Hippocampal formation (tissue), 2 donors: ENCODE measurements at regions not wholly inside any gene's neighbourhood (a gene's known extent, or its start where the extent isn't known, plus 50 kb on each side); places are given as distances from the start of the nearest gene placed in this dataset.
"Not testable (repeated sequence)": the region's sequence is repeated elsewhere in the genome, so short reads cannot be mapped to it uniquely, and the experiment has no call there.

ENCODE experiments used
- DNase-seq, 2 donors: peaks; one replicate each; lab custom pipeline; 2025; lab: John Stamatoyannopoulos, UW

DNA sequence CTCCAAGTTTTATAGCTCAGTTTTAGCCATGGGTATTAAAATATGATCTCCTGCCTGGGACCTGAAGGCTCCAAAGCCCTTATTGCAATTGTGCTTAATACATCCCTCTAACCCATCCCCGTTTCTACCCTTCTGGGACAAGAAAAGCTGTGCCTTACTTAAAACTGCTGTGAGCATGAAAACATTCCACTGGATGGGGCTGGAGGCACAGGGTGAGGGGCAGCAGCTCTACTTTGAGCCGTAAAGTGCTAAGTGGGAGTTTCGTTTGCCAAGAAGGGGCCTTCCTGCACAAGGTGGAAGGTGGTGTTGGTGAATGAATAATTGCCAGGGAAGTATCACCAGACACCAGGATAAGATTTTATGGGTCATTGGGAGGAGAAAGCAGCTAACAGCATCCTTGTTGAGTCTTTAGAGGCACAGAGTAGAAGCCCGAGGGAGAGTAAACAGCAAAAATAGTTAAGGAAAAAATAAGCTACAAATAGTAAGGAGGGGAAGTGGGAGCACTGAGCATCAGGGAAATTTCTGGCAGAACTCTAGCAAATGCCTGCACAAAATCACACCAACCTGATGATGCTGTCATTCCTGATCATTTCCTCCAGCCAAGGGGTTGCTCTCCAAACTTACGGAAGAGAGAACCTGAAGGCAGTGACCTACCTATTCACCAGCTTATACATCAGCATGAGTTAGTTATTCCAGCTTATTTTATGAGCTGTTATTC is 218.4 kb downstream of the MREG start:
- DNase-seq: no peak

DNA sequence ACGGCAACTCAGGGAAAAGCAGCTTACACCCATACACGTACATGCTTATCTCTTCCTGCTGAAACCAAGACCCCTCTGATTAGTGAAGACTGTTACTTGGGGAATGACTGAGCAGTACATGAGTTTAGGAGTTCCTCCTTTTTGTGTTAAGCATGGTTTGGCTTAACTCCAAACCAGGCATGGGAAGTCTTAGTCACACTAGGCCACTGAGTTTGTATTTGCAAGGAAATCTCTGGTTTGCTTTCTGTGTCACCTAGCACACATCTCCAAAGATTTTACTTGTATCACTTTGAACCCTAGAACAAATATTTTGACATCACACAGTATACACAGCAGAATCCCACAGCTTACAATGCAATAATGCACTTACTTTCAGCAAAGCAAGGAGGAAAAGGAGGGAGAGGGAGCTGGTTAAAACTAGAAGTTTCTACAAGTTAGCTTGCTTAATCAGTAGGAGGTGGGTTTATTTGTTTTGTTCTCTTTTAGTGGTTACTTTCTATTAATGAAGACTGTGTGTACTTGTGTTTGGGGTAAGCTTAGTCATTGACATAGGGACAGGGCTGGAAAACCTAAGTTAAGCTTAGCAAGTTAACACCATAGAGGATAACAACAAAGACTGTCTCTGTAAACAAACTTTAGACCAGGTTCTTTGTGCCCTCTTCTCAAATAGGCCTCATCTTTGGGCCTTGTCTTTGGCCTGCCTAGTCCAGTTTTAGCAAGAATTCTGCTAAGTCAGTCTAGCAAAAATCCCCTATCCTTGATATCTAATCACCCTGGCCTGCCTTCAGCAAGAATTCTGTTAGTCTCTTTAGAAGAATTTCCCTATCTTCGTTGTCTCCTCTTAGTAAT is 219.4 kb downstream of the MREG start:
- no peak for DNase-seq

DNA sequence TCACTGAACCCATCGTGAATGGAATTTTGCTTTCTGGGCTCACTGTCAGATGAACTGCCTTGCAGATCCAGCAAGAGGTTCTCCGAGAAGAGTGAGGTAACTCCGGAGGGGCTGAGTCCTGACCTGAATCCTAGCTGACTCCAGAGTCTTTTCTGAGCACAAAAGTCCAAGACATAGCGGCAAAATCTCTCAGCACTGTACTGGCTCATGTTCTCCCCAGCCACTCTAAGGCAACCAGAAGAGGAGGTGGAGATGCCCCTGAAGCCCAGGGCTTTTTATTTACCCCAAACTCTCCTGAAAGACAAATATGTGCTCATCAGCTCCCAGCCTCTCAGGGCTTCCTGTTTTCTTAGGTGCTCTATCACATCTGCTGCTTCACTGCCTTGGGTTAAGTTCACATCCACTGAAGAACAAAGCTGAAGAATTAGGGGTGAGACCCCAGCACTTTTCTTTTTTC is 221.8 kb downstream of the MREG start:
- DNase-seq: no peak

DNA sequence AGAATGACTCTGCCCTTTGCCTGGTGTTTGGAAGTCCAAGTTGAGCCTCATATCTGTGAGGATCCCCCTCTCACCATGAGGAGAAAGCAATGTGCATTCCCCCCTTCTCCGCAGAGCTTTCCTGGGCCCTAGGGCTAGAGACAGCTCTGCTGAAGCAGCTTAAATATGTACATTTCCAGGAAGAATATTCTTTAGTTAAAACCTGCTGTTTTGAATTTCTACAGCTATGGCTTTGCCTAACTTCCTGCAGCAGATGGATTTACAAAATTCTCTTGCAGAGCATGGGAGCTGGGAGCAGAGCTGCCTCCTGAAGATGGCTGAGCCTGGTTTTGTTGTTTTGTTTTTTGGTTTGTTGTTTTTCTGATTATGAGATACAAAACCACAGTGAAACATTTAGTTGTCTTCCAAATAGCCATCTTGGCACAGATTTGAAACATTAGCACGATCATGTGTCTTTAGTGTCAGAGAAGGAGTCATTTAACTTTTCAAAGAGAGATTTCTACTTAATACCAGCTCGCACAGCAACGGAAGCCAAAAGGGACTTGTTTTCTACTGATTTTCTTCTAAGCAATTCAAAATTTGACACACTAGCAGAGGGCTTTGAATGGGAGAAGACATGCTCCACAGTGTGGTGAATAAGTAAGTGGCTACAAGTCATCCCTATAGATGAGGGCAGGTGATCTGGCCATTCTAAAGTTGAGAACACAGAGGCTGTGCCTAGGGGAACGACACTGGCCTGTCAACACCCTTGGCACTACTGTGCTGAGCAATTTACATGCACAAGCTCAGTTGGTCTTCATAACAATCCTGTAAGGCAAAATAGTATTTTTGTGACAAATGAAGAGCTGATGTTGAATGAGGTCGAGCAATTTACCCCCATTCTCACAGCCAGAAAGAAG is 222.6 kb downstream of the MREG start:
- DNase-seq: no peak

DNA sequence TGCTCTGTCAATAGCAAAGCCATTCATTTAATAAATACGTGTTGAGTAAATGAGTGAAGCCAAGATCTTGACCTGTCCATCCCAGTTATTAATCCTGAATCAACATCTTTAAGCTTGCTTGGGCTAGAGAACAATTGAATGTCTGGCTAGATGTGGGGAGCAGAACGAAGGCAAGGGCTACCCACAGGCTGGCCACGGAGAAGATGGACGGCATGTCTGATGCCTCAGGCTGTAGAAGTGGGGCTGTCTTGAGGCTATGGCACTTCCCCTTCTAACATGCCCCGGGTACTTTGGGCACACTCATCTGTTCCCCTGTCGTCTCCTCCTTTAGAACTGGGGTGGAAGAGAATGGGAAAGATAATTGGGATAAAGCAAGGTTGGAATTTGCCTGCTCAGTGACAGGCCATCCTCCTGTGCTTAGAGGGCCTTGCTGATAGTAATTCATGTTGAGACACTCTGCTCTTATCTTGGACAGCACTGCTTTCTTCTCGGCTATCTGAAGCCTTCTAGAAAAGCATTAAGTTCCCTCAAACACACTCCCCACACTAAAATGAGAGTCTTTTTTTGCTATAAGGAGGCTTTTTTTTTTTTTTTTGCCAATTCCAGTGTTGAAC is 225.7 kb downstream of the MREG start:
- no peak for DNase-seq

DNA sequence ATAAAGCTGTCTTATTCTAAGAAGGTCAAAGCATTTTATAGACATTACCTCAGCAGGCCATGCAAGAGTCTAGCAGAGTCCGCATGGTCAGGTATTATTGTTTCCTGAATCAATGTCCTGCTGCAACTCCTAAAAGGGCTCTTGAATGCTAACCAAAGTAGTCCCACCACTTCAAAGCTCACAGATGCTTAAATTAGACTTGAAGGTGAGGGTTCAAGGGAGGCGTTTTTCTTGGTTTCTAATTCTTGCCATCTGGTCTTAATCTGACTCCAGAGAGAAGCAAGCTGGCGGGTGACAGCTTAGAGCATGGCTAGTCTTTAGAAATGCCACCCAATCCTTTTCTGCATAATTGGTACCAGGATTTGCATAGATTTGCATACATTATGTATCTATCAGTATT is 226.3 kb downstream of the MREG start:
- DNase-seq: no peak

DNA sequence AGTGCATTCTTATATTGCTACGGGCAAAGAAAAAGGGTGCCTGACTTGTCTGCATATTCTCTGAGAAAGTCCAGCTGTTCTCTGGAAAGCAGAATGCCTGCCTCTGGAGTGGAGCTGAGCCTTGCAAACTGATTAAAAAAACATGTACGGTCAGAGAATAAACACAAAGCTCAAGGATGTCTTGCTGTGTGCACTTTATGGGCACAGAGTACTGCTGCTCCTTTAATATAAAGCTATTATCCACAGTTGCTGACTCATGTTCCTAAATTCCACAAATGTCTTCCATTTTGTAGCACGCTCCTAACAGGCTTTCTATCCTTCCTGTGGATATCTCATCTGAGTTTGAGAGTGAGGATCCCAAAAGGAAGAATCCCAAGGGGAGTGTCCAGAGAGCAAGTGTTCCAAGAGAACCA is 229.0 kb downstream of the MREG start:
- DNase-seq: no peak

DNA sequence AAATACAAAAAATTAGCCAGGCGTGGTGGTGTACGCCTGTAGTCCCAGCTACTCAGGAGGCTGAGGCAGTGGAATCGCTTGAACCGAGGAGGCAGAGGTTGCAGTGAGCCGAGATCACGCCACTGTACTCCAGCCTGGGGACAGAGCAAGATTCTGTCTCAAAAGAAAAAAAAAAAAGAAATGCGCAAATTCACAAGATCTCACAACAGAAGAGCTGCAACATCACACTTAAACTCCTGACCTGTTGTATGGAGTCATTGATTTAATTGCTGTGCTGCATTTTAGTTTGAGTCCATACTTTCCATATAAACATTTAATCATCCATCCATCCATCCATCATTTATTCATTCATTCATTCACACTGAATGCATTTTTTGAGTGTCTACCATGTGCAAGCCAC is 229.7 kb downstream of the MREG start:
- not testable (repeated sequence) for DNase-seq

DNA sequence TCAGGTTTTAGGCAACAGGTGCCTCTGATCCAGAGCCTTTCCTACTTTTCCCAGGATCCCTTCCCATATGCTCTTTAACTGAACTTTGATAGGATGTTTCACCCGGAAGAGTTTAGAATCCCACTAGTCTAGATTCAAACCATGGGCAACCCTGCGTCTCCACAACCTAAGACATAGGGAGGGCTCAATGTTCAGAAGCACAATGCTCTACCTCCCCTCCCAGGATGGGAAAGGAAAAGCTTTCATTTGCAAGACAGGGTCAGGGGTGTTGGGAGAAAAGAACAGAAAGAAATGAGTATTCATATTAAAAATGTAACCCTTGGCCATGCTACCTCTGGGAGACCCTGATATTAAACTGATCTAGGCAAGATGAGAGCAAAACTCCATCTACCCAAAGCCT is 230.4 kb downstream of the MREG start:
- DNase-seq: no peak

DNA sequence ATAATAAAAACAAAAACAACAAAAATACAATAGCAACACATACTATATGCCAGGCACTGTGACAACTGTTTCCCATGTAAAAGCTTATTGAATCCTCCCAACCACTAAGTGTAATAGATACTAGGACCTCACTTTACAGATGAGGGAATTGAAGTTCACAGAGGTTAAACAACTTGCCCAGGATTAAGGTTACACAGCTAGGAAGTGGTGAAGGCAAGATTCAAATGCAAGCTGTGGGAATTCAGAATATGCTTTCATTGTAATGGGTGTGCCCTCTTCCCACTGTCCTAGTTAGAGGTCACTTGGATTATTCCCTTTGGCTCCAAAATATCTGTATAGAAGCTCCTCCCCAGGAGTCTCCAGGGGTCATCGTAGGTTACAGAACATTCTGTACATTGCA is 231.1 kb downstream of the MREG start:
- no peak for DNase-seq

DNA sequence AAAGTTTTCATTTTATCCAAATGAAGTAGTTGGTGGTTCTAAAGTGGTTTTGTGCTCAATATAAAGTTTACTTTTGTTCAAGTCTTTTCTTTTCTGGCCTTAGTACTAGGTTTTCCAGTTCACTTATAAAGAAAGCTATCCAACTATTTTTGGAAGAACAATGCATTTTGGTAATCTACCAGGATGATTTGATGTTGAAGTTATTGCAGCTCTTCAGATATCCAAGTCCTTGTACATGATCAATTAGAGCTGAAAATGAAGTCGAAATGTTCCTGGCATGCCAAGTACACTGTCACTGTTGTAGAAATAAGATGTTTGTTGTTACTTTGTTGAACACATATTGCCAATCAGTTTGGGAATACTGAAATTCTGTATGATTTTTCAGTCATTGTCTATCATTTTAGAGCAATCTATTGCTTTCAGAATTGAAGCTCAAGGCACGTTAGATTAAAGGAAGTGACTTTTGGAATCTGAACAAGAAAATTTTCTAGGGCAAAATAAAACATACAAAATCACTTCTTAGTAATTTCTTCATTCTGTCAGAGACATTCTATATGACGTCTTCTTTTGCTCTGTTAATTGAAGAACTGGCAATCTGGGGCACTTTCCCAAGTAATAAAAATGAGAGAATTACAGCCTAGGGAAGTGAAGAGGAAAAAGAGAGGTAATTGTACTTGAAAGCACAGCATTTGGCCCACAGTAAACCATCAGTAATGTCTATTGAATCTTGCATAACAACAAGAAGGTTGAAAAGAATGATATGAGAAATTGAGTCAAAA is 232.3 kb downstream of the MREG start:
- DNase-seq: no peak

DNA sequence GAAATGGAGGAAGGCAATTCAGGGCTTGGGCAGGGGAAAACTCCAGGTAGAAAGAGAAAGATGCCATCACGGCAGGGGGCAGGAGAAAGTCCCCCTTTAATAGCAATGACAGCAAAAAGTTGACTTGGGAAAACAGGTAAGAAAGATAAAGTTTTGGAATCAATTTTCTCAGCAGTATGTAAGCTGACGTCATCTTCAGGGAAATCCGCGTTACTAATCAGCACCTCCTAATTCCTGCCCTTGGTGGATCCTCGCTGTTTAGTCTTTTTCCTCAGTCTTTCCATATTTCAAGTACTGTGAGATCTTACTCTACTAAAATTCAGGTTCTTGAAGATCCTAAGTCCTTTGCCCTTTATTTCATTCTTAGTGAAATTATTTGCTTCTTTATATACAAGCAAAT is 233.0 kb downstream of the MREG start:
- no peak for DNase-seq

DNA sequence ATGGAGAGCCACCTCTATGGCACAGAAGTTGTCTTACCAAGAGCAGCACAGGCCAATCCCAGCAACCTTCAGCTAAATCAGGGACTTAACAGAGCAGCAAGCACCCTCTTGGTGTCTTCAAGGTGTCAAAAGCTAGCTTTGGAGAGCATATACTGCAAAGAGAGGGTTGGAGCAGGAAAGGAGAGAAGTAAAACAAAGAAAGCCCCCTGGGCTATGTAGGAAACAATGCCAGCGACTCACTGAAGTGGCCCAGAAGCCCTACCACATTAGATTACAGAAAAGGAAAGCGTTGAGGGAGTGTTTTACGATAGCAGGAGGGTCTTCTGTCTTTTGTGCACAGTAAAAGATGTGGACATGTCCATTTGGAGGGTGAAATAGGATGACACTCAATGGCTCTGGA is 233.4 kb downstream of the MREG start:
- DNase-seq: no peak

DNA sequence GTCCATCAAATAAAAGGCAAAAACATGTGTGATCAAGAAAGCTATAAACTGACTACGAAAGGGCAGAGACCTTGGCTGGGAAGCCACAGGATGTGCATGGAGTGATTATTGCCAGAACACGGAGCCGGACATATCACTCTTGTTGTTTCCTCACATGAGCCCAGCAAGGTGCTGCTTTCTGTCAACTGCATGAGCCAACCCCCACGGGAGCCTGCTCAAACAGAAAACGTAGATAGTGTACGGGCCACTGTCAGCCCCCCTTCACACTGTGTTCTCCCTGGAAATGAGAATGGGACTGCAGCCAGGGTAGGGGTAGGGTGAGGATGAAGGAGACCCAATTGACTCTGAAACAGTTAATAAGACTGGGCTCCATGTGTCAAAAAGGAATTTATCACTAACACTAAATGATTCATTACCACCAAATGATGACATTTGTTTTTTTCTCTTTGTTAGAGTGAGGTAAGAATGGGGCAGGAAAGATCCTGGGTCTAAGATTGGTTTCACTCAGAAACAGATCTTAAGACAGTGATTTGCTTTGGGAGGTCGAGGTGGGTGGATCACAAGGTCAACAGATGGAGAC is 235.8 kb downstream of the MREG start:
- DNase-seq: no peak

DNA sequence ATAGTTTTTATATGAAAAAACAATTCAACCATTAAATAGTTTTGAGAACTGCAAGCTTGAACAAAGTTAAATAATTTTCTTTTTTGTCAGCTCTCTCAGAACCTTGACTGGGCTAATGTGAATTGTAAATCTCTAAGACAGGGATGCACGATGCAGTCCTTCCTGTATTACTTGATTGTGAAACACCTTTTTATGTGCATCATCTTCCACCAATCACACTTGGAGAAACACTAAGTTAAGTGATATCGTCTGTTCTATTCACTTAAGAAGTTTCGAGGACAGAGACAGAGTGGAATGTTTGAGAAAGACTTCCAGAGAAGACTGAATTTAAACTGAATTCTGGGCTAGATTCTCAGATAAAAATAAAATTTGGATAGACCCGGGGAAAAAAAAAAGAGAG is 238.2 kb downstream of the MREG start:
- DNase-seq: no peak

DNA sequence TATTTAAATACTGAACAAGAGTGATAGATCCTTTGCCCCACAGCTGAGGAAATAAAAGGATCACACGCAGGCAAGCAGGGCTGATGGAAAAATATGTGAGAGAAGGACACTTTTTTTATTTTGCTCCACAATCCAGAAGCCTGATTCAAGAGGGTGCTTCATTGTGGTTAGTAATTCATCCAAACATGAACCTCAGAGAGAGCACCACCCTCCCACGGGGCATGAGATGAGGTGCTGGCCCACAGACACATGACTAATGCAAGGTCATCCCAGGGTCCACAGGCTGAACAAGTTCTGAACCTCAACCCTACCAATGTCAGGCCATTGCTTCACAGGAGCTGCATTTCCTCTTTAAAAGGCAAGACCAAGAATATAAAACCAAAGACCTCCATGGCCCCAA is 239.6 kb downstream of the MREG start:
- DNase-seq: no peak

DNA sequence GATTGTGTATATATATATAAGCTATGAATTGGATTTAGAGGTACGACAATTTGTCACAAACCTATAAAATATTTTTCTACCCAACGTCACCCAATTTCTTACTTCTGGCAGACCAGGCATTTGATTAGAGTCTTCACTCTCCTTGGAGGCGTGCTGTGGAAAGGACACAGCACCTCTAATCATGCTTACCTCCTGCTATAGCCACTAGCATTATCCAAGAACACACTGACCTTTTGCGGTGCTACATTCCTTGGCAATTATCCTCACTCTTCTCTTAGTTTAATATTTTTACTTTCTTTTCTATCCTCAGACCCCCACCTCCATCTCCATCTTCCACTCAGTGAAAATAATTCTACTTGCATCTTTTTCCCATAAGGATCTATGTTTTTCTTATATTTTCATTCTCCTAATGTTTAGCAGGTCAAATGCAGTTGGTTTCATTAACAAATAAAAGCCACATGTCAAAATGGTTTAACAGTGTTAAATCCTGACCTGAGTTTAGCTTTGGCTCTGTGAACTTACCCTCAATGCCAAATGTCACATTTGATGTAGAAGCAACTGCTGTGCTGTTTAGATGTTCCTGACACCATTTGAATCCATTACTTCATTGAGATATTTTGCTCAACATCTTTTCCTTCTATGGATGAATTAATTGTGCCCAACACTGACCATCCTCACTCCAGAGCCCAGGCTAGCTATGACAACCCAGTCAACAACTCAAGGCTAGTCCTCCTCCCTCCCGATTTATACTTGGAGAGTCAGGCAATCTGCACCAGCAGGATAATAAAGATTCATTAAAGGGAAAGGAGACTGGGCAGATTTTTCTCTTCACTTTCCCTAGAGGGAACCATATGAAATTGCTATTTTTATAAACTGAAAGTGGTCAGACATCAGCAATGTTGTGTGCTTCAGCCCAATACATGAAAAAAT is 240.5 kb downstream of the MREG start:
- DNase-seq: no peak

DNA sequence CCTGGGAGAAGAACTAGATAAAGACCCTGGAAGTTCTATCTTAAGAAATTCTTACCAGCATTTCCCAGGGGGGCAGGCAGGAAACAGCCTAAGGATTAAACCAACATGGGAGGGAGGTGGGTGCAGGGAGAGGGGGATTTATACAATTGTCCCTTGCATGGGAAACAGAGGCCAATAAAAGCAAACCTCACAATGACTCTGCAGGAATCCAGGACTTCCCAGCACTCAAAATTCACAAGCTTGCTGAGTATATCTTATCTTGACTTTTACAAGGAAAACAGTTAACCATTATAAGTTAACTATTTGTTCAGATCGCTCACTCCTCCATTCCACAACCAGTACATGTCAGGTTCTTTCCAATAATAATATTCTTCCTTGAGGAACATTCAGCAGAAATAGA is 241.3 kb downstream of the MREG start:
- no peak for DNase-seq

DNA sequence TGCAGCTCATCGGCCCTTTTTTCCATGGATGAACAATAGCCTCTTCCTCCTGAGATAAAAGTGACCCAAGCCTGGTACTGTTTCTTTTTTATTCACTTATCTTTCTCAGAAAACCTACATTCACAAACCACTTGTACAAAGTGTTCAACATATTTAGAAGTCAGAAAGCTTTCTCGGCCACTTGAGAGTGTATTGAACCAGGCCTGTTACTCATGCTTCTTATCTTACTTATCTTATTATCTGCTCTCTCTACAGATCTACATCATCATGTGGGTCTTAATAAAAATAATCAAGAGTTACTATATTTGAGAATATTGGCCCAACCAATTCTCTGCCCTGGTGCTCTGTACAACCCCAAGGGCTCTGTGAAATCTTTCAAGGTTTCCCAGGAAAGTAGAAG is 242.1 kb downstream of the MREG start:
- DNase-seq: no peak

DNA sequence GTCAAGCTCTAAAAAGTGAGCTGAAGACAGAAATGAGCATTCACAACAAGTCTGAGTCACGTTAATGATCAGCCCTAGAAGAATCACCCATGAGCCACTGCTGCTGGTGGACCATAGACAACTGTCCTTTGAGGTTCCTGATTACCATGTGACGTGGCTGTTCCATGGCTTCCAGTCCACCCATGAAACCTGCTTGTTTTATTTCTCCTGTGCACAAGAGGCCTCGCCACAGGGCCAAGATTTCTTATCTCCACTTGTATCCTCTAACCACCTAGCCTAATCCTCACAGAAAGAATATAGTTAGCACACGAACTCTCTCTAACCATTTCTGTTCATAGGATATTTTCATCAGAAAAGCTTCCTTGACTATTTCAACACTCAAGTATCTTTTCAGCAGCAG is 242.7 kb downstream of the MREG start:
- no peak for DNase-seq
